Stomach (tissue), 8 donors: ENCODE measurements at regions not wholly inside any gene's neighbourhood (a gene's known extent, or its start where the extent isn't known, plus 50 kb on each side); places are given as distances from the start of the nearest gene placed in this dataset.

ENCODE experiments used
- DNase-seq, 2 donors: peaks; one replicate each; pipeline versions ENCODE4 v3.0.0 to v3.0.0-alpha.2; 2013 to 2019
- H3K27ac ChIP-seq, 5 donors: fragments of 200-600 bp in 4 of 5; sonication (generic) in 4 of 5; one replicate each; pipeline ENCODE4 v1.5.1; 2013 to 2019; ENCODE audit warnings: mild to moderate bottlenecking in 1 of 5, moderate library complexity in 1 of 5
- H3K27me3 ChIP-seq, 3 donors: fragments of 200-600 bp; sonication (generic); one replicate each; pipeline ENCODE4 v1.5.1; 2017 to 2019; ENCODE audit warnings: mixed run types in 1 of 3
- H3K36me3 ChIP-seq, 4 donors: fragments of 200-600 bp; sonication (generic); 1 replicate in 3 of 4; 2 replicates in 1 of 4; pipeline ENCODE4 v1.5.1; 2016 to 2019
- H3K4me1 ChIP-seq, 4 donors: fragments of 200-600 bp; sonication (generic); one replicate each; pipeline ENCODE4 v1.5.1; 2016 to 2019
- H3K4me3 ChIP-seq, 4 donors: fragments of 200-600 bp; sonication (generic) in 3 of 4; one replicate each; pipeline ENCODE4 v1.5.1; 2016 to 2019; ENCODE audit warnings: mild to moderate bottlenecking in 1 of 4
- H3K9me3 ChIP-seq, 4 donors: fragments of 200-600 bp; sonication (generic); one replicate each; pipeline ENCODE4 v1.5.1; 2016 to 2019
- EP300 ChIP-seq: sonication (generic); formaldehyde crosslinking; IDR thresholded peaks from one replicate; pipeline ENCODE4 v1.6.1; 2017; ENCODE audit warnings: antibody characterized with exemption
- POLR2A ChIP-seq, 4 donors: fragments of 450-650 bp; IDR thresholded peaks; one replicate each; pipeline ENCODE4 v1.6.1; 2016; ENCODE audit warnings: antibody characterized with exemption in 4 of 4, control low read depth in 2 of 4, mild to moderate bottlenecking in 1 of 4, moderate library complexity in 1 of 4
- POLR2AphosphoS5 ChIP-seq, 3 donors: sonication (generic); formaldehyde crosslinking; IDR thresholded peaks; one replicate each; pipeline ENCODE4 v1.6.1; 2016; ENCODE audit warnings: antibody characterized with exemption in 3 of 3
- WGBS, 5 donors: extraction: QIAGEN DNeasy Blood & Tissue Kit in 3 of 5; methylation state at CpG; one replicate each; pipeline versions ENCODE4 v1.1.5 to v1.1.7; 2013 to 2018; 5-methylcytosine and 5-hydroxymethylcytosine counted together
- intact Hi-C: fragments of 100-400 bp; cut with DNase I; formaldehyde crosslinking; loops from one replicate; pipeline ENCODE4 v1.15.1; 2023; ENCODE audit warnings: low total_unique reads
- TF ChIP-seq, protein P1 (sequence below), 7 experiments: fragments of 450-650 bp in 4 of 7; fragments of 200-600 bp in 3 of 7; sonication (generic) in 3 of 7; IDR thresholded peaks; one replicate each; pipeline ENCODE4 v1.5.1; 2016 to 2019; ENCODE audit warnings: antibody characterized with exemption in 7 of 7, control low read depth in 2 of 7, mild to moderate bottlenecking in 1 of 7
- donor health status: healthy with polysubstance abuse.
- donor health status: Bipolar disorder and iron deficiency.
- donor health status: healthy.

DNA sequence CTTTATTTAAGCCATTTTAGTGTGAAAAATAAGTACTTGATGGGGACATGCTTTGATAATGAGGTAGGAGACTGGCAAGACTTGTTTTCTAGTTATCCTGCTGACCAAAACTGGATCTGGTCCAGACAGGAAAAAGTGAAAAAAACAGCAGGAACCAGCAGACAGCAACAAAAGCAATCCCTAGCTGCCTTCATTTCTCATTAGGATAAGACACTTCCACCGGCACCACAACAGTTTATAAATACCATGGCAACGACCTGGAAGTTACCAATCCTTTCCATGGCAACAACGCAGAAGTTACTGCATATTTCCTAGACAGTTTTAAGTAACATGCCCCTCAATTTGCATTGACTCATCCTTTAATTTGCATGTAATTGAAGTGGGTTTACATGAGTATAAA, 993.8 kb upstream of the NCAM2 start:
- H3K27me3 ChIP-seq: no peaks in the 10 kb centered on the region
- H3K4me1 ChIP-seq: no peaks in the 10 kb centered on the region
- no peaks in the 10 kb centered on the region for H3K36me3 ChIP-seq
- intact Hi-C loops: no loop called here
- H3K4me3 ChIP-seq: no peak overlapping the region
- peaks cover 0 to 4% (median 2%) of the 10 kb centered on the region in 4 donors for H3K9me3 ChIP-seq
- DNase-seq: peak in 1 of 2 donors; percentile 56
- WGBS, 5 donors: 41 to 63% (median 51%) methylated on average over 3 of the region's 3 CpGs
- H3K27ac ChIP-seq: no peak overlapping the region
- TF ChIP-seq, protein P1, sequence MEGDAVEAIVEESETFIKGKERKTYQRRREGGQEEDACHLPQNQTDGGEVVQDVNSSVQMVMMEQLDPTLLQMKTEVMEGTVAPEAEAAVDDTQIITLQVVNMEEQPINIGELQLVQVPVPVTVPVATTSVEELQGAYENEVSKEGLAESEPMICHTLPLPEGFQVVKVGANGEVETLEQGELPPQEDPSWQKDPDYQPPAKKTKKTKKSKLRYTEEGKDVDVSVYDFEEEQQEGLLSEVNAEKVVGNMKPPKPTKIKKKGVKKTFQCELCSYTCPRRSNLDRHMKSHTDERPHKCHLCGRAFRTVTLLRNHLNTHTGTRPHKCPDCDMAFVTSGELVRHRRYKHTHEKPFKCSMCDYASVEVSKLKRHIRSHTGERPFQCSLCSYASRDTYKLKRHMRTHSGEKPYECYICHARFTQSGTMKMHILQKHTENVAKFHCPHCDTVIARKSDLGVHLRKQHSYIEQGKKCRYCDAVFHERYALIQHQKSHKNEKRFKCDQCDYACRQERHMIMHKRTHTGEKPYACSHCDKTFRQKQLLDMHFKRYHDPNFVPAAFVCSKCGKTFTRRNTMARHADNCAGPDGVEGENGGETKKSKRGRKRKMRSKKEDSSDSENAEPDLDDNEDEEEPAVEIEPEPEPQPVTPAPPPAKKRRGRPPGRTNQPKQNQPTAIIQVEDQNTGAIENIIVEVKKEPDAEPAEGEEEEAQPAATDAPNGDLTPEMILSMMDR (IDR thresholded peaks at IDR 0.05): no peak
- TF ChIP-seq POLR2A (IDR thresholded peaks at IDR 0.05): no peak
- no peak for TF ChIP-seq EP300
- no peak for TF ChIP-seq POLR2AphosphoS5 (IDR thresholded peaks at IDR 0.05)

DNA sequence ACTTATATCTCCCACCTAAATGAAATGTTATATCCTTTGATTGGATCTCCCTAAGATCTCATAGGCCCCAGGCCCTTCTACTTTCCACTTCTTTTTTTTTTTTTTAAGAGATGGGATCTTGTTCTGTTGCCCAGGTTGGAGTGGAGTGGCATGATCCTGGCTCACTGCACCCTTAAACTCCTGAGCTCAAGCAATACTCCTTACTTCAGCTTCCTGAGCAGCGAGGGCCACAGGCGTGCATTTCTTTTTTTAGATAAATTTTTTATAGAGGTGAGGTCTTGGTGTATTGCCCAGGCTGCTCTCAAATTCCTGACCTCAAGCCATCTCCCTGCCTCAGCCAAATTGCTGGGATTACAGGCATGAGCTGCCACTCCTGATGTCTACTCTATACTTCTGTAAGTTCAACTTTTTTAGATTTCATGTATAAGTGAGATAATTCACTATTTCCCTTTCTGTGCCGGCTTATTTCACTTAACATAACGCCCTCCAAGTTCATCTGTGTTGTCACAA, 987.5 kb upstream of the NCAM2 start:
- Histone ChIP-seq H3K4me3 (no peak overlapping the region), H3K9me3 (no peaks in the 10 kb centered on the region), H3K27ac (no peak overlapping the region), H3K4me1 (no peaks in the 10 kb centered on the region), H3K36me3 (no peaks in the 10 kb centered on the region), H3K27me3 (no peaks in the 10 kb centered on the region)
- intact Hi-C loops: no loop called here
- TF ChIP-seq POLR2A (IDR thresholded peaks at IDR 0.05) (no peak), POLR2AphosphoS5 (IDR thresholded peaks at IDR 0.05) (no peak), EP300 (no peak)
- TF ChIP-seq, protein P1 (IDR thresholded peaks at IDR 0.05): no peak
- DNase-seq: no peak
- WGBS, 5 donors: 80 to 92% (median 83%) methylated on average over 4 of the region's 4 CpGs

DNA sequence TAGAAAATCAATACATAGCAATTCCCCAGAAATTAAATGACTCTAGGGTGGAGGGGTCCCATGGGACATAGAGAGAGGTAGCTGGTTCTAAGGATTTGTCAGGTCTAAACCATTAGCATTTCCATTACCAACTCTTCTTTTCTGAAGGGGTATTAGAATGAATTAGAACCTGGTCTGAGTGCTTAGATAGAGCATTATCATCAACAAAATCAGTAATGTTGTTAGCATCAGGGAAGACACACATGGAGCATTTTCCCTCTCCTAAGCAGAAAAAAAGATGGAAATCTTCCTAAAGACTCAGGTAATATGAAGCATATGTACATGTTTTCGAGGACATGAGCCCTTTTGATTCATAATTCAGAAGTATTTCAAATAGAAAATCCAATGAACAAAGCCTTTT, 984.4 kb upstream of the NCAM2 start:
- Histone ChIP-seq H3K27me3 (no peaks in the 10 kb centered on the region), H3K27ac (no peak overlapping the region), H3K4me1 (no peaks in the 10 kb centered on the region), H3K4me3 (no peak overlapping the region), H3K9me3 (no peaks in the 10 kb centered on the region), H3K36me3 (no peaks in the 10 kb centered on the region)
- 73 to 85% (median 76%) methylated on average over 1 of the region's 1 CpG for WGBS, 5 donors
- intact Hi-C loops: no loop called here
- DNase-seq: no peak
- TF ChIP-seq, protein P1 (IDR thresholded peaks at IDR 0.05): no peak
- TF ChIP-seq EP300: no peak
- TF ChIP-seq POLR2AphosphoS5 (IDR thresholded peaks at IDR 0.05): no peak
- no peak for TF ChIP-seq POLR2A (IDR thresholded peaks at IDR 0.05)

DNA sequence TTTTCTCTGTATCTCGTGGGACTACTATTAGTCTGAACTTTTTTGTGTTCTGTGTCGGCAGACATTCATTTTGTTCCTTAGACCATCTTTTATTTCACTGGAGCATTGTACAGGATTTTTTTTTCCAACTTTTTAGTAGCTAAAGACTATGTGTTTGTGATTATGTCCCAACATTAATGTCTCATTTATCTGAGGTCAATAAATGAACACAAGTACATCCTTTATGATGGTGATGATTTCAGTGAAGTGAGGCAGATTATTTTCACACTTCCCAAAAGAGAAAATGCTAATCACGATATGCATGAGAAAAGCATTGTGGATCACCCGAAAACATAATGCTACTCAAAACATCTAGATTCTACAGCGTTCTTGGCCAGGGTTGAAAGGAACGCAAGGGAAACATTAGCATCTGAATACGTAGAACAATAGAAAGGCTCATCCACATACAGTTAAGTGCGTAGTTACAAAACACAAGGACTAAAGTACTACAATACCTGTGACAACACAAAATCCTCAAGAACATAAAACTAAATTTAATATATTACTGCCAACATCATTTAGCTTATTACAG, 981.7 kb upstream of the NCAM2 start:
- Histone ChIP-seq H3K9me3 (no peaks in the 10 kb centered on the region), H3K27ac (no peak overlapping the region), H3K27me3 (no peaks in the 10 kb centered on the region), H3K4me3 (no peak overlapping the region), H3K36me3 (no peaks in the 10 kb centered on the region), H3K4me1 (no peaks in the 10 kb centered on the region)
- intact Hi-C loops: no loop called here
- WGBS, 5 donors: 87 to 92% (median 89%) methylated on average over 8 of the region's 8 CpGs
- TF ChIP-seq EP300 (no peak), POLR2A (IDR thresholded peaks at IDR 0.05) (no peak), POLR2AphosphoS5 (IDR thresholded peaks at IDR 0.05) (no peak)
- TF ChIP-seq, protein P1 (IDR thresholded peaks at IDR 0.05): no peak
- DNase-seq: no peak
